ENCODE measurements at regions not wholly inside any gene's neighbourhood (a gene's known extent, or its start where the extent isn't known, plus 50 kb on each side); places are given as distances from the start of the nearest gene placed in this dataset.

DNA sequence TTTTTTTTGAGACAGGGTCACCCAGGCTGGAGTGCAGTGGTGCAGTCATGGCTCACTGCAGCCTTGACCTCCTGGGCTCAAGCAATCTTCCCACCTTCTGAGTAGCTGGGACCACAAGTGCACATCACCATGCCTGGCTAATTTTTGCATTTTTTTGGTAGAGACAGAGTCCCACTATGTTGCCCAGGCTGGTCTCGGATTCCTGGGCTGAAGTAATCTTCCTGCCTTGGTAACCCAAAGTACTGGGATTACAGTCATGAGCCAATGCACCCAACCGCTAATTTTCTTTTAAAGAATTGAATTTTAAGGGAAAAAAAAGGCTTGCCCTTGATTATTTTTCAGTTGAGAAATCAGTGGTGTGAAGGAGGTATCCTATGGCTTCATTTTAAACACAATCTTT is 334.0 kb downstream of the SOX2 start:
- H3K27ac ChIP-seq (replicated peaks): no peak overlapping the region
- TF ChIP-seq, protein P1, sequence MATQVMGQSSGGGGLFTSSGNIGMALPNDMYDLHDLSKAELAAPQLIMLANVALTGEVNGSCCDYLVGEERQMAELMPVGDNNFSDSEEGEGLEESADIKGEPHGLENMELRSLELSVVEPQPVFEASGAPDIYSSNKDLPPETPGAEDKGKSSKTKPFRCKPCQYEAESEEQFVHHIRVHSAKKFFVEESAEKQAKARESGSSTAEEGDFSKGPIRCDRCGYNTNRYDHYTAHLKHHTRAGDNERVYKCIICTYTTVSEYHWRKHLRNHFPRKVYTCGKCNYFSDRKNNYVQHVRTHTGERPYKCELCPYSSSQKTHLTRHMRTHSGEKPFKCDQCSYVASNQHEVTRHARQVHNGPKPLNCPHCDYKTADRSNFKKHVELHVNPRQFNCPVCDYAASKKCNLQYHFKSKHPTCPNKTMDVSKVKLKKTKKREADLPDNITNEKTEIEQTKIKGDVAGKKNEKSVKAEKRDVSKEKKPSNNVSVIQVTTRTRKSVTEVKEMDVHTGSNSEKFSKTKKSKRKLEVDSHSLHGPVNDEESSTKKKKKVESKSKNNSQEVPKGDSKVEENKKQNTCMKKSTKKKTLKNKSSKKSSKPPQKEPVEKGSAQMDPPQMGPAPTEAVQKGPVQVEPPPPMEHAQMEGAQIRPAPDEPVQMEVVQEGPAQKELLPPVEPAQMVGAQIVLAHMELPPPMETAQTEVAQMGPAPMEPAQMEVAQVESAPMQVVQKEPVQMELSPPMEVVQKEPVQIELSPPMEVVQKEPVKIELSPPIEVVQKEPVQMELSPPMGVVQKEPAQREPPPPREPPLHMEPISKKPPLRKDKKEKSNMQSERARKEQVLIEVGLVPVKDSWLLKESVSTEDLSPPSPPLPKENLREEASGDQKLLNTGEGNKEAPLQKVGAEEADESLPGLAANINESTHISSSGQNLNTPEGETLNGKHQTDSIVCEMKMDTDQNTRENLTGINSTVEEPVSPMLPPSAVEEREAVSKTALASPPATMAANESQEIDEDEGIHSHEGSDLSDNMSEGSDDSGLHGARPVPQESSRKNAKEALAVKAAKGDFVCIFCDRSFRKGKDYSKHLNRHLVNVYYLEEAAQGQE (IDR thresholded peaks at IDR 0.05; ENCODE audit: insufficient replicate concordance, low read depth): no peak

DNA sequence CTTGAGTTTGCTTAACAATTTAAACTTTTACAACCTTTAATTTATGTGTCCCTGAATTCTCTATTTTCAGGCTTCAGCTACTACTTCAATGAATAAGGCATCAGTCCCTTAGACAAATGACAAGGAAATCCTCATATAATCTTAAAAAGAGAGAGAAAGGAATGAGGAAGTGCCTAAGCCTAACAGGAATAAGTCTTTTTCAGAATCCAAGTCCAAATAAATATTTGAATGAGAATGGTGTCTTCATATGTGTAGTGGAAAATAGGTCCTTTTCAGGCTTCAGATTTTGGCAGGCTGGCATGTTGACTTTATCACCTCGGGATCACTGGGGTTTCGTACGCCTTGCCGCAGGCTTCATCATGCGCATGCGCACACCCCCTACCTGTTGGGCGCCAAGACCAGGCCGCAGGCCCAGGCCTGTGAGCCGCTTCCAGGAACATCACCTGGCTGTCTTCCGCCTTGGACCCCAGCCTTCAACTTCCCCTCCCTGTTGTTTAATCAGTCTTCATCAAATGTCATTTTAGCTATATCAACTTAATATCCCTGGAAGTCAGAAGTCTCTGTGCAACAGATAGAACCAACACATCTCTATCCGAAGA is 334.5 kb downstream of the SOX2 start:
- H3K27ac ChIP-seq (replicated peaks): no peak overlapping the region
- no peaks in the 10 kb centered on the region for H3K27me3 ChIP-seq (ENCODE audit: insufficient read depth, poor library complexity, severe bottlenecking)
- no peak for DNase-seq (ENCODE audit: low read depth in 1 of 2, low spot score in 1 of 2)
- TF ChIP-seq, protein P1 (IDR thresholded peaks at IDR 0.05; ENCODE audit: insufficient replicate concordance, low read depth): no peak
- TF ChIP-seq, protein P2, sequence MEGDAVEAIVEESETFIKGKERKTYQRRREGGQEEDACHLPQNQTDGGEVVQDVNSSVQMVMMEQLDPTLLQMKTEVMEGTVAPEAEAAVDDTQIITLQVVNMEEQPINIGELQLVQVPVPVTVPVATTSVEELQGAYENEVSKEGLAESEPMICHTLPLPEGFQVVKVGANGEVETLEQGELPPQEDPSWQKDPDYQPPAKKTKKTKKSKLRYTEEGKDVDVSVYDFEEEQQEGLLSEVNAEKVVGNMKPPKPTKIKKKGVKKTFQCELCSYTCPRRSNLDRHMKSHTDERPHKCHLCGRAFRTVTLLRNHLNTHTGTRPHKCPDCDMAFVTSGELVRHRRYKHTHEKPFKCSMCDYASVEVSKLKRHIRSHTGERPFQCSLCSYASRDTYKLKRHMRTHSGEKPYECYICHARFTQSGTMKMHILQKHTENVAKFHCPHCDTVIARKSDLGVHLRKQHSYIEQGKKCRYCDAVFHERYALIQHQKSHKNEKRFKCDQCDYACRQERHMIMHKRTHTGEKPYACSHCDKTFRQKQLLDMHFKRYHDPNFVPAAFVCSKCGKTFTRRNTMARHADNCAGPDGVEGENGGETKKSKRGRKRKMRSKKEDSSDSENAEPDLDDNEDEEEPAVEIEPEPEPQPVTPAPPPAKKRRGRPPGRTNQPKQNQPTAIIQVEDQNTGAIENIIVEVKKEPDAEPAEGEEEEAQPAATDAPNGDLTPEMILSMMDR (IDR thresholded peaks at IDR 0.05; ENCODE audit: insufficient read depth, low read length): no peak
- TF ChIP-seq SPI1 (IDR thresholded peaks at IDR 0.05; ENCODE audit: borderline replicate concordance, low read depth) (no peak), POLR2AphosphoS5 (IDR thresholded peaks at IDR 0.05; ENCODE audit: low read depth) (no peak), GABPA (IDR thresholded peaks at IDR 0.05; ENCODE audit: low read depth) (no peak)
- no peak overlapping the region for H3K4me3 ChIP-seq (replicated peaks; ENCODE audit: insufficient read depth, low read length)

More for the DNA sequence above, 334.0 kb downstream of the SOX2 start:
- no peak for DNase-seq (ENCODE audit: low read depth in 1 of 2, low spot score in 1 of 2)
- Histone ChIP-seq H3K27me3 (ENCODE audit: insufficient read depth, poor library complexity, severe bottlenecking) (no peaks in the 10 kb centered on the region), H3K4me3 (replicated peaks; ENCODE audit: insufficient read depth, low read length) (no peak overlapping the region)

DNA sequence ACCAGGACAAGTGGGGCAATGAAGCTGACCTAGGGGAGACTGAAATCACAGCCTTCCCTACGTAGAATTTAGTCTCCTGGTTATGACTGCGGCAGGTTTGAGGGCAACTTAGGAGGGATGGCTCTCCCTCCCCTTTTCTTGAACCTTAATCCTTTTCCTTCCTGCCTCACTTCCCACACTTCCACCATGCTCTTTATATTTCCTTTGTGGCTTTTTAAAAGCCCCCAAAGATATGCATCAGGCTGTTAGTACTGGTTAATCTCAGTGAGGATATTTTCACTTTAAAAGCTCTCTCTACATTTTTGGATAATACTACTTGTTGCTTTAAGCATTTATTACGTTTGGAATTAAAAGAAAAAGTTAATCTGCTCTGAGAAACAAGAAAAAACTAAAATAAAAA is 339.2 kb downstream of the SOX2 start:
- TF ChIP-seq POLR2AphosphoS5 (IDR thresholded peaks at IDR 0.05; ENCODE audit: low read depth) (no peak), GABPA (IDR thresholded peaks at IDR 0.05; ENCODE audit: low read depth) (no peak), SPI1 (IDR thresholded peaks at IDR 0.05; ENCODE audit: borderline replicate concordance, low read depth) (no peak)
- TF ChIP-seq, protein P2 (IDR thresholded peaks at IDR 0.05; ENCODE audit: insufficient read depth, low read length): no peak
- TF ChIP-seq, protein P1 (IDR thresholded peaks at IDR 0.05; ENCODE audit: insufficient replicate concordance, low read depth): no peak
- no peak for DNase-seq (ENCODE audit: low read depth in 1 of 2, low spot score in 1 of 2)
- Histone ChIP-seq H3K27ac (replicated peaks) (no peak overlapping the region), H3K27me3 (ENCODE audit: insufficient read depth, poor library complexity, severe bottlenecking) (no peaks in the 10 kb centered on the region), H3K4me3 (replicated peaks; ENCODE audit: insufficient read depth, low read length) (no peak overlapping the region)

Data from HL-60 (cell line).